ENCODE measurements at regions not wholly inside any gene's neighbourhood (a gene's known extent, or its start where the extent isn't known, plus 50 kb on each side); places are given as distances from the start of the nearest gene placed in this dataset.
A peak's percentile ranks its signal among the peaks of the same experiment; 100 is the strongest.

DNA sequence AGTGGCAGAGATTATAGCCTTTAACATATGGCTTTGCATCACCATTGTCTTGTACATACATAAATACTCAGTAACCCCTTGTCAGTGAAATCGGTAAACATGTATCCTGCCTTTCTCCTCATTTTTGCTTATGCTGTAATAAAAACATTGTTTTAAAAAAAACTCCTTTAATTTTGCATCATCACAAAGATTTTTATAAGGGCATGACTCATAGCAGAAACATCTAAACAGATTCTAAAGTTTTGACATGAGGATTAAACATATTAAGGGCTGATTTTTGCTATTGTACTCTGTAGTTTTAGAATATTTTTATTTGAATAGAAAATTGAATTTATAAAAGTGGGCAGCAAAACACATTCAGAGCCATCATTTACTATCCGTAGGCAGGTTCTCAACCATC, 275.9 kb downstream of the ZIC4 start:
- DNase-seq: no peak
- Histone ChIP-seq H3K27ac (no peak overlapping the region), H3K4me1 (no peaks in the 10 kb centered on the region), H3K36me3 (no peaks in the 10 kb centered on the region), H3K9me3 (no peaks in the 10 kb centered on the region), H3K27me3 (no peaks in the 10 kb centered on the region), H3K4me3 (replicated peaks in 1 of 3) (no peak overlapping the region)
- 69 to 78% methylated on average over 2 of the region's 2 CpGs for WGBS, 2 donors
- TF ChIP-seq POLR2A (IDR thresholded peaks at IDR 0.05): no peak
- TF ChIP-seq, protein P1, sequence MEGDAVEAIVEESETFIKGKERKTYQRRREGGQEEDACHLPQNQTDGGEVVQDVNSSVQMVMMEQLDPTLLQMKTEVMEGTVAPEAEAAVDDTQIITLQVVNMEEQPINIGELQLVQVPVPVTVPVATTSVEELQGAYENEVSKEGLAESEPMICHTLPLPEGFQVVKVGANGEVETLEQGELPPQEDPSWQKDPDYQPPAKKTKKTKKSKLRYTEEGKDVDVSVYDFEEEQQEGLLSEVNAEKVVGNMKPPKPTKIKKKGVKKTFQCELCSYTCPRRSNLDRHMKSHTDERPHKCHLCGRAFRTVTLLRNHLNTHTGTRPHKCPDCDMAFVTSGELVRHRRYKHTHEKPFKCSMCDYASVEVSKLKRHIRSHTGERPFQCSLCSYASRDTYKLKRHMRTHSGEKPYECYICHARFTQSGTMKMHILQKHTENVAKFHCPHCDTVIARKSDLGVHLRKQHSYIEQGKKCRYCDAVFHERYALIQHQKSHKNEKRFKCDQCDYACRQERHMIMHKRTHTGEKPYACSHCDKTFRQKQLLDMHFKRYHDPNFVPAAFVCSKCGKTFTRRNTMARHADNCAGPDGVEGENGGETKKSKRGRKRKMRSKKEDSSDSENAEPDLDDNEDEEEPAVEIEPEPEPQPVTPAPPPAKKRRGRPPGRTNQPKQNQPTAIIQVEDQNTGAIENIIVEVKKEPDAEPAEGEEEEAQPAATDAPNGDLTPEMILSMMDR (IDR thresholded peaks at IDR 0.05): no peak
- intact Hi-C loops (cut with DNase I): no loop called here

DNA sequence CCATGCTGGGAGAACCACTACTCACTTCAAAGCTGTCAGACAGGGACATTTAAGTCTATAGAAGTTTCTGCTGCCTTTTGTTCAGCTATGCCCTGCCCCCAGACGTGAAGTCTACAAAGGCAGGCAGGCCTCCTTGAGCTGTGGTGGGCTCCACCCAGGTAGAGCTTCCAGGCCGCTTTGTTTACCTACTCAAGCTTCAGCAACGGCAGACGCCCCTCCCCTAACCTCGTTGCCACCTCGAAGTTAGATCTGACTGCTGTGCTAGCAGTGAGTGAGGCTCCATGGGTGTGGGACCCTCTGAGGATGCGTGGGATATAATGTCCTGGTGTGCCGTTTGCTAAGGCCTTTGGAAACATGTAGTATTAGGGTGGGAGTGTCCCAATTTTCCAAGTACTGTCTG, 276.7 kb downstream of the ZIC4 start:
- no peak for TF ChIP-seq POLR2A (IDR thresholded peaks at IDR 0.05)
- TF ChIP-seq, protein P1 (IDR thresholded peaks at IDR 0.05): no peak
- Histone ChIP-seq H3K4me3 (replicated peaks in 1 of 3) (no peak overlapping the region), H3K27me3 (no peaks in the 10 kb centered on the region), H3K36me3 (no peaks in the 10 kb centered on the region), H3K4me1 (no peaks in the 10 kb centered on the region), H3K9me3 (no peaks in the 10 kb centered on the region), H3K27ac (no peak overlapping the region)
- DNase-seq: no peak
- intact Hi-C loops (cut with DNase I): no loop called here
- 88 to 92% methylated on average over 8 of the region's 8 CpGs for WGBS, 2 donors

DNA sequence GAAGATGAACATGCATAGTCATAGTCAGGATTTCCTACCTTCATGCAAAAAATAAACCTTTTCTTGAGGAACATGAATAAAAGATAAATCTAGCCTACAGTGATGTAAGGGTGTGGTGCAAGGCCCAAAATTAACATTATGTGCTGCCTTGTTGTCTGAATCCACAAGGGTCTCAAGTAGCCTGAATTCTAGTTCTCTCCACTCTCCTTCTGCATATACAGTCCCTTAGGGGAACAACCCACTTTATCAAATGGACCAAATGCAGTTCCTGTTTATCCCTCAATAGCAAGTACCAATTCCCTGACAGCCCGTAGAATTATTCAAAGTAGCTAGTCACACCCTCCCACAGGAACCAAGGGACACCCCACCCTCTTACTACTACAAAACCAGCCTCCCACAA, 284.0 kb downstream of the ZIC4 start:
- TF ChIP-seq, protein P1 (IDR thresholded peaks at IDR 0.05): no peak
- TF ChIP-seq POLR2A (IDR thresholded peaks at IDR 0.05): no peak
- no peaks in the 10 kb centered on the region for H3K36me3 ChIP-seq
- intact Hi-C loops (cut with DNase I): no loop called here
- no peaks in the 10 kb centered on the region for H3K4me1 ChIP-seq
- H3K9me3 ChIP-seq: no peaks in the 10 kb centered on the region
- no peak for DNase-seq
- no peaks in the 10 kb centered on the region for H3K27me3 ChIP-seq
- H3K4me3 ChIP-seq (replicated peaks in 1 of 3): no peak overlapping the region
- WGBS, 2 donors: 69 to 79% methylated on average over 1 of the region's 1 CpG
- H3K27ac ChIP-seq: no peak overlapping the region

GRCh38 chr3:147119989-147120388, 286.4 kb downstream of the ZIC4 start:
- WGBS, 2 donors: 9 to 19% methylated on average over 4 of the region's 4 CpGs
- intact Hi-C loops (cut with DNase I): no loop called here

DNA sequence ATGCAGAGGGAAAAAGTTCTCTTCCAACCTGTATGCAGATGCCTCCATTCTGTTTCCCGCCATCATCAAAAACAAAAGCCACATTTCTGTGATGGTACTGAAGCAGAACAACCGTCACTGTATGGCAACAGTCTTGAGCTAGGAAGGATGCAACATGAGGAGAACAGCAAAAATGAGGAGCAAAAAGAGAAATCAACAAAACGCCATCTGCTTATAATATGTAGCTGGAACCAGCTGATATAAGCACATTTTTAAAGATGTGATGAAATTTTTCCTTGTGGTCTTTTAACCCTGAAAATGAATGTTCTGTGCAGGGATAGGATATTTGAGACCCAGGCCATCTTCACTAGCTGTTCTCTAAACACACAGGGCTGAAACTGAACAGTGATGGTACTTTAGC, 287.0 kb downstream of the ZIC4 start:
- WGBS, 2 donors: 65 to 70% methylated on average over 3 of the region's 3 CpGs
- TF ChIP-seq, protein P1 (IDR thresholded peaks at IDR 0.05): no peak
- no peak for TF ChIP-seq POLR2A (IDR thresholded peaks at IDR 0.05)
- no peaks in the 10 kb centered on the region for H3K36me3 ChIP-seq
- intact Hi-C loops (cut with DNase I): no loop called here
- H3K4me1 ChIP-seq: no peaks in the 10 kb centered on the region
- H3K27ac ChIP-seq: no peak overlapping the region
- H3K4me3 ChIP-seq (replicated peaks in 1 of 3): no peak overlapping the region
- no peak for DNase-seq
- H3K9me3 ChIP-seq: no peaks in the 10 kb centered on the region
- H3K27me3 ChIP-seq: no peaks in the 10 kb centered on the region

More at GRCh38 chr3:147119989-147120388, 286.4 kb downstream of the ZIC4 start:
- no peaks in the 10 kb centered on the region for H3K4me1 ChIP-seq
- no peak overlapping the region for H3K4me3 ChIP-seq (replicated peaks in 1 of 3)
- DNase-seq: no peak
- no peaks in the 10 kb centered on the region for H3K9me3 ChIP-seq
- H3K27me3 ChIP-seq: no peaks in the 10 kb centered on the region
- TF ChIP-seq, protein P1 (IDR thresholded peaks at IDR 0.05): peak in 1 of 6 experiments; percentile 22
- TF ChIP-seq POLR2A (IDR thresholded peaks at IDR 0.05): no peak
- no peaks in the 10 kb centered on the region for H3K36me3 ChIP-seq
- H3K27ac ChIP-seq: no peak overlapping the region

Measured in thyroid gland (tissue), 4 donors.